ENCODE measurements at regions not wholly inside any gene's neighbourhood (a gene's known extent, or its start where the extent isn't known, plus 50 kb on each side); places are given as distances from the start of the nearest gene placed in this dataset.

- H3K27me3 ChIP-seq (ENCODE audit: control insufficient read depth, insufficient read depth, low read length), result no peaks in the 10 kb centered on the region
- no peaks in the 10 kb centered on the region for H3K9me3 ChIP-seq (ENCODE audit: control insufficient read depth, low read depth, low read length)
- H3K36me3 ChIP-seq (ENCODE audit: control insufficient read depth, insufficient read depth, low read length), result no peaks in the 10 kb centered on the region
- no peaks in the 10 kb centered on the region for H3K4me1 ChIP-seq (ENCODE audit: control insufficient read depth, insufficient read depth, low read length)
- no peak overlapping the region for H3K27ac ChIP-seq (ENCODE audit: low read length)
- no peak for DNase-seq
- no peak overlapping the region for H3K4me3 ChIP-seq (ENCODE audit: low read length)
- WGBS (ENCODE audit: insufficient coverage, low lambda C conversion rate), result 63% methylated on average over 1 of the region's 2 CpGs
Measured at GRCh38 chr9:18397076-18397475, 76.9 kb upstream of the ADAMTSL1 start.

- Histone ChIP-seq H3K36me3 (ENCODE audit: control insufficient read depth, insufficient read depth, low read length) (no peaks in the 10 kb centered on the region), H3K27ac (ENCODE audit: low read length) (no peak overlapping the region), H3K9me3 (ENCODE audit: control insufficient read depth, low read depth, low read length) (no peaks in the 10 kb centered on the region), H3K27me3 (ENCODE audit: control insufficient read depth, insufficient read depth, low read length) (no peaks in the 10 kb centered on the region), H3K4me3 (ENCODE audit: low read length) (no peak overlapping the region), H3K4me1 (ENCODE audit: control insufficient read depth, insufficient read depth, low read length) (no peaks in the 10 kb centered on the region)
- DNase-seq, result no peak
- 83% methylated on average over 1 of the region's 1 CpG for WGBS (ENCODE audit: insufficient coverage, low lambda C conversion rate)
Measured at GRCh38 chr9:18398038-18398437, 75.9 kb upstream of the ADAMTSL1 start.

- no peaks in the 10 kb centered on the region for H3K9me3 ChIP-seq (ENCODE audit: control insufficient read depth, low read depth, low read length)
- WGBS (ENCODE audit: insufficient coverage, low lambda C conversion rate), result no CpG with 5 or more reads among the region's 3 CpGs
- H3K4me3 ChIP-seq (ENCODE audit: low read length), result no peak overlapping the region
- no peaks in the 10 kb centered on the region for H3K36me3 ChIP-seq (ENCODE audit: control insufficient read depth, insufficient read depth, low read length)
- H3K4me1 ChIP-seq (ENCODE audit: control insufficient read depth, insufficient read depth, low read length), result no peaks in the 10 kb centered on the region
- no peaks in the 10 kb centered on the region for H3K27me3 ChIP-seq (ENCODE audit: control insufficient read depth, insufficient read depth, low read length)
- no peak overlapping the region for H3K27ac ChIP-seq (ENCODE audit: low read length)
- DNase-seq, result no peak
Measured at GRCh38 chr9:18404434-18405029, 69.4 kb upstream of the ADAMTSL1 start.

- no peaks in the 10 kb centered on the region for H3K4me1 ChIP-seq (ENCODE audit: control insufficient read depth, insufficient read depth, low read length)
- no peak overlapping the region for H3K4me3 ChIP-seq (ENCODE audit: low read length)
- H3K27ac ChIP-seq (ENCODE audit: low read length), result no peak overlapping the region
- 60% methylated on average over 1 of the region's 3 CpGs for WGBS (ENCODE audit: insufficient coverage, low lambda C conversion rate)
- no peak for DNase-seq
- no peaks in the 10 kb centered on the region for H3K27me3 ChIP-seq (ENCODE audit: control insufficient read depth, insufficient read depth, low read length)
- no peaks in the 10 kb centered on the region for H3K36me3 ChIP-seq (ENCODE audit: control insufficient read depth, insufficient read depth, low read length)
- H3K9me3 ChIP-seq (ENCODE audit: control insufficient read depth, low read depth, low read length), result no peaks in the 10 kb centered on the region
Measured at GRCh38 chr9:18405240-18405639, 68.7 kb upstream of the ADAMTSL1 start.

GRCh38 chr9:18410983-18411382, 63.0 kb upstream of the ADAMTSL1 start:
- H3K4me1 ChIP-seq (ENCODE audit: control insufficient read depth, insufficient read depth, low read length), result no peaks in the 10 kb centered on the region
- H3K4me3 ChIP-seq (ENCODE audit: low read length), result no peak overlapping the region
- H3K27ac ChIP-seq (ENCODE audit: low read length), result no peak overlapping the region
- no peaks in the 10 kb centered on the region for H3K9me3 ChIP-seq (ENCODE audit: control insufficient read depth, low read depth, low read length)
- H3K27me3 ChIP-seq (ENCODE audit: control insufficient read depth, insufficient read depth, low read length), result no peaks in the 10 kb centered on the region
- no peak for DNase-seq
- 100% methylated on average over 1 of the region's 7 CpGs for WGBS (ENCODE audit: insufficient coverage, low lambda C conversion rate)
- no peaks in the 10 kb centered on the region for H3K36me3 ChIP-seq (ENCODE audit: control insufficient read depth, insufficient read depth, low read length)

GRCh38 chr9:18421391-18421790, 52.6 kb upstream of the ADAMTSL1 start:
- Histone ChIP-seq H3K36me3 (ENCODE audit: control insufficient read depth, insufficient read depth, low read length) (no peaks in the 10 kb centered on the region), H3K27me3 (ENCODE audit: control insufficient read depth, insufficient read depth, low read length) (peaks cover 3% of the 10 kb centered on the region), H3K9me3 (ENCODE audit: control insufficient read depth, low read depth, low read length) (no peaks in the 10 kb centered on the region), H3K27ac (ENCODE audit: low read length) (no peak overlapping the region), H3K4me1 (ENCODE audit: control insufficient read depth, insufficient read depth, low read length) (no peaks in the 10 kb centered on the region), H3K4me3 (ENCODE audit: low read length) (no peak overlapping the region)
- WGBS (ENCODE audit: insufficient coverage, low lambda C conversion rate), result 0% methylated on average over 1 of the region's 2 CpGs
- no peak for DNase-seq

GRCh38 chr9:18422296-18423036, 51.5 kb upstream of the ADAMTSL1 start:
- Histone ChIP-seq H3K9me3 (ENCODE audit: control insufficient read depth, low read depth, low read length) (no peaks in the 10 kb centered on the region), H3K4me1 (ENCODE audit: control insufficient read depth, insufficient read depth, low read length) (no peaks in the 10 kb centered on the region), H3K27ac (ENCODE audit: low read length) (no peak overlapping the region), H3K27me3 (ENCODE audit: control insufficient read depth, insufficient read depth, low read length) (peaks cover 3% of the 10 kb centered on the region), H3K4me3 (ENCODE audit: low read length) (no peak overlapping the region), H3K36me3 (ENCODE audit: control insufficient read depth, insufficient read depth, low read length) (no peaks in the 10 kb centered on the region)
- 89% methylated on average over 5 of the region's 8 CpGs for WGBS (ENCODE audit: insufficient coverage, low lambda C conversion rate)
- DNase-seq, result no peak

GRCh38 chr9:18423791-18424531, 50.0 kb upstream of the ADAMTSL1 start:
- no CpG with 5 or more reads among the region's 1 CpG for WGBS (ENCODE audit: insufficient coverage, low lambda C conversion rate)
- peak in 1 of 2 donors; percentile 22 for DNase-seq
- no peaks in the 10 kb centered on the region for H3K9me3 ChIP-seq (ENCODE audit: control insufficient read depth, low read depth, low read length)

More at GRCh38 chr9:18423791-18424531, 50.0 kb upstream of the ADAMTSL1 start:
- H3K36me3 ChIP-seq (ENCODE audit: control insufficient read depth, insufficient read depth, low read length), result no peaks in the 10 kb centered on the region
- no peak overlapping the region for H3K4me3 ChIP-seq (ENCODE audit: low read length)
- peaks cover 3% of the 10 kb centered on the region for H3K27me3 ChIP-seq (ENCODE audit: control insufficient read depth, insufficient read depth, low read length)
- H3K27ac ChIP-seq (ENCODE audit: low read length), result no peak overlapping the region
- no peaks in the 10 kb centered on the region for H3K4me1 ChIP-seq (ENCODE audit: control insufficient read depth, insufficient read depth, low read length)

All from large intestine (tissue), 3 donors.